NCI-H2029 (cell line): ENCODE measurements at regions not wholly inside any gene's neighbourhood (a gene's known extent, or its start where the extent isn't known, plus 50 kb on each side); places are given as distances from the start of the nearest gene placed in this dataset.

Source experiments
- DNase-seq: peaks from one replicate; lab custom pipeline; 2025; lab: John Stamatoyannopoulos, UW

DNA sequence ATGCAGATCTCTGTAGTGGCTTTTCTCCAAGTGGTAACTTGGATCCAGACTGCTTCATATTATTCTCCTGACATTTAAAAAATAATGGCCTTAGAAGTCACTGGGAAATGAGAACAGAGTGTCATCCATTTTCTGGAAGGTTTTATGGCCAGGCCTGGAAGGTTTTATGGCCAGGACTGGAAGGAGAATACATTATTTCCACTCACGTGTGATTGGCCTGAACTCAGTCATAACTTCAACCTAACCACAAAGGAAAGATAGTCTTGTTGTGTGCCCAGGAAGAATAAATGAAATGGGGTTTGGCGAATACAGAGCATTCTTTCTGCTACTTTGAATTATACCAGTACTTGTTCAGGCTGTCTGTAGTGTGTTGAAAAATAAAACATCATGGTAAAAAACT, 360.9 kb downstream of the GPAM start:
- DNase-seq = no peak

DNA sequence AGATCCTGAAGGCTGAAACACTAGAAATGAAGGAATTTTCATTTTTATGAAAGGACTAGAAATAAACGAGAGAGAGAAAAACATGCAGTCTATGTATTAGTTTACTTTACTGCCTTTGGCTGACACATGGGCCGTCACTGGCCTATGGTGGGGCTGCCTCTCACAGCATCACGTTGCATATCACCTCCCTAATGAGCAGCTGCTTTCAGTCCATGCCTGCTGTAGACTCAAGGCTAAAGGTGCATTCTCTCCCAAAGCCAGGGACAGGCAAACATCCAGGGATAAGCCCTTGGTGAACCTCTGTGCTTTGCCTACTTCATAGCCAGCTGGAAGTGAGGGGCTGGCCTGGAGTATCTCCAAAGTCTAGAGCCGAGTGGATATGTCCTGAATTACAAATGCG, 359.4 kb downstream of the GPAM start:
- DNase-seq = no peak

DNA sequence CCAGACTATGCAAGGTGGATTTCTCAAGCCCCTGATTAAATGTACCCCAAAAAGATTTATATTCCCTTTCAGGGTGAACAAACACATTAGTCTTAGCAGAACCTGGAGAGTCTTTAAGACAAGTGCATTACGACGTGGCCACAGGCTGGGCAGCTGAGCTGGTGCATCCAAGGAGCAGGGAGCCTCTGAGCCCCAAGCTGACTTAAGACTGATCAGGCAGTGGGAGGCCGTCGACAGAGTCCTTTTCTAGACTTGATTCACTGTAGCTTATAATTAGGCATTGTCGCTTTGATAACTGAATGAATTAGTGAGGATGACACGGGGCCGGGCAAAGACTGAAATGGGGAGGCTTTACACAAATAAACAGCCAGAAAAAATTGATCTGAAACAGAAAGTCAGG, 353.2 kb downstream of the GPAM start:
- no peak for DNase-seq

DNA sequence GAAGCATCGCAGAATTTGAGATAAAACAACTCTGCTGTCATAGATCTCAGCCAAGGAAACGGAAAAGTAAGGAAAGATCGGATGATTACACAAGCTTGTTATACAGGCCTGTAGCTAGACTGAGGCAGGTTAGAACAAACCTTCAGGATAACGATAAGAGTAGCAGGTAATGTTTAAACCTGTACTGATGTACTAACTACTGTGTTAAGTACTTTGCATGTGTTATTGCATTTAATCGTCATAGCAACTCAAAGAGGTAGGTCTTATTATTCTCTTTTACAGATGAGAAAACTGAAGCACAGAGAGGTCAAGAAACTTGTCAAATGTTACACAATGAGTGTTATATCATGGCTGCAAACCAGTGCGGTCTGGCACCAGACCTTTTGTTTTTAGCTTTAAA, 352.5 kb downstream of the GPAM start:
- no peak for DNase-seq

DNA sequence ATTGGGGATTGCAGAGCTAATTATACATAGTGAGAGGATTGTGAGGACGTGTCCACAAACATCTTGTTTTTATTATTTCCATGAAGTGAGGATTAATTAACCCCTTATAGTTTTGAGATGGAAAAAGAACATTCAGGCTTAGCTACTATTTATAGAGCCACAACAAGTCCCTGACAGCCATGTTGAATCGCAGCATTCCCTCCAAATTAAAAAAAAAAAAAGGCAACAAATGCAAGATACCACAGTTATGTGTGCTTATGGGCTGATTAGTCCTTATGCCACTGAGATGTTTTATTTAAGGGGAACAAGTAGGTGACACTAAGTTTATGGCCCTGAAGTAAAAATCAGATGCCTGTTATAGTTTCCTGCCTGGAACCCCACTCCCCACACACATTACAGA, 350.3 kb downstream of the GPAM start:
- no peak for DNase-seq

DNA sequence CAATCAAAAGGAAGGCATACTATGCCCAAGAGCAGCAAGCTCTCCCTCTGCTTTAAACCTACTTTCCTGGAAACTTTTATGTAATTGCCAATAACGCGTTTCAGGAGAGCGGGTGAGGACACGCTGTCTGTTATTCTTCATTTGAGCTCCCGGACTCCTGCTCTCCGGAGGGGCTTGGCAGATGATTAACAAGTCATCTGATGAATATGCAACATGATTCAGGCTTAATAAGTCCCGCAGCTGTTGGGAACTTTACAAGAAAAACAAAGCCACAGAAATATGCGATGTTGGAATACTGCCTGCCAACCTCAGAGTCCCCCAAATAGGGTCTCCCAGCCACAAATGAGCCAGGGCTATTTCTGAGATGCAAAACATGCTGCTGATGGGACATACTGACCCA, 348.0 kb downstream of the GPAM start:
- DNase-seq = no peak

DNA sequence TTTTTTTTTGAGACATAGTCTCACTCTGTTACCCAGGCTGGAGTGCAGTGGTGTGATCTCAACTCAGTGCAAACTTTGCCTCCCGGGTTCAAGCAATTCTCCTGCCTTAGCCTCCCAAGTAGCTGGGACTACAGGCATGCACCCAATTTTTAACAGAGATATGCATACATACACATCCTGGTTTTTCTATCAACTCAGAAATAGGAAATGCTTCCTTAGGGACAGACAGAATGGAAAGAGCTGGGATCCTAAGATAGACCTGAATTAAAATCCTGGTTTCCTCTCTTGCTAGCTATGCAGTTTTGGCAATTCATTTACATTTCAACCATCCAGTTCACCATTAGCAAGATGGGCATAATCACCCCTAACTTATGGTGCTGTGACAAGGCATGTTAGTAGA, 347.5 kb downstream of the GPAM start:
- no peak for DNase-seq

DNA sequence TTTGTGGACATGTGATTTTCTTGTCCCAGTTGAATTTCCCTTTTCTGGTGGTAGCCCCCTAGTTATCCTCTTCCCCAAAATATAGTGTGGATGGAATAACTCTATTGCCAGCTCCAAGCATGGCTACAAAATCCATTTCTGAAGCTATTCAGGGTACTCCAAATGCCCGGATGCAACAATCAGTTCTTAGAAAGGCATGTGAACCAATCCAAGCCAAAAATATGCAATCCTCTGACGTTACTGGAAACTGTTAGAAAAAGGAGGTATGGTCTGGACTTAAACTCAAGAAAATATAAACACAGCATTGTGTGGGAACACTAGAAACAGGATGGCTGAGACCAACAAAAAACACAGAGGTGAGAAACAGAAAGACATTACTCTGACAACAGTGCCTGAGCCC, 347.0 kb downstream of the GPAM start:
- DNase-seq = no peak

DNA sequence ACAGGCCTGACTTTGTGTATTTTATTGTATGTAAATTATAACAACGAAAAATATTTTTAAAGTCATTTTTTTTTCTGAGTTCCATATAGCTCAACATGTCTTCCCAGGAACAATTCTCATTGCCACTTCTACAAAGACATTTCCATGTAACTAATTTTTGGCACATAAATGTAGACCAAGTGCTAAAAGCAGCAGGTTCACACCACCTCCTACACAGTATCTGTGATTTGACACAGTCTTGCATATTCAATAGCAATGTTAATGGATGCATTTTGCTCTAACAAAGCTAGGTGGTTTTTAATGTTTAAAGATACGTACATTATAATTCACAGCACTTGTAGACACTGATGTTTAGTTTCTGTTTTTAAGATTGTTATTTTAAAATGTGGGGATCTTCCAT, 346.5 kb downstream of the GPAM start:
- DNase-seq = no peak

DNA sequence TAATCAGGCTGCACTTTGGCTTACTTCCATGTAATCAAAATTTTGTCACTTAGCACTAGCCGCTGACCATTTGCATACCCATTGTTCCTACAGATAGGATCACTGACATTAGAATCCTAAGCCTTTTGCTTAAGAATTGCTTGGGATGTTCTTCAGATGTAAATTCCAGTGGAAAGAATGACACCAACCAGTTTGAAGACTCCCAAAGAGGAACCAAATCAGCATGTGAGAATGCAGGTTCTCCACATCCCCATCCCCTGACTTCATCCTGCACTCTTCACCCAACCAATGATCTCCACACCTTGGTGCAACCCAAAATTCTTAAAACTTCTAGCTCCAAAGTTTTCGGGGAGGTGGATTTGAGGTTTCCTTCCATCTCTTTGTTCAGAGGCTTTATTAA, 345.6 kb downstream of the GPAM start:
- no peak for DNase-seq

DNA sequence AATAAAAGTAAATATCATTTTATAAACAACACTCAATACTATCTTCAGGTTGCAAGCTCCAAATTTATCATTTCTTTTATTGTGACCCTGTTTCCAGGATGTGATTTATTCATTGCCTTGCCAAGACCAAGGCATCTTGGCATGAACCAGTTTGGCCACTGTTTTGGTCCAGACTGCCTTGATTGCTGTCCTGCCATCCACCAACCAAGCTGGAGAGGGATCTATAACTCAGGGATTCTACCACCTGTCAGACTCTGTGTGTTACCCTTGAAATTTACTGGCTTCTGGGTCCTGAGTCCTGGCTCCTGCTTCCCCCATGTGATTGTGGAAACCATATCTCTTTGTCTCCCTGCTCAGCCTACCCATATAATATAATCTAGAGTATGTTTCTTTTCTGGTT, 343.0 kb downstream of the GPAM start:
- no peak for DNase-seq

DNA sequence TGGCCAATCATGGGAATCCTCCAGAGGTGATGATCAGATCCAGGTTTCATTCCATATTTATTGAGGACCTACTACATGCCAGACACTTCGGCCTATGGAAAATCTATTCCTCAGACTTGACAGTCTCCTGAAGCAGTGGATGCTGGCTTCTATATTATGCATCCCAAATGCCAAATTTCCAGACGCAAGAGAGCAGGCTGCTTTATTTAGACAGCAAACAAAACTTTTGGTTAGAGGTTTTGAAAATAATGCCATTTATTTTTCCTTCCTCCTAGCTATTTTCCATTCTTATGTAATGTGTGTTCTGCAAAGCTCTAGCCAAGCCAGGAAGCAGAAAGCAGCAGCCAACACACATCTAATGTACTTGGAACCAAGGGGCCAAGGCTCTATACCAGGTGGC, 330.8 kb downstream of the GPAM start:
- no peak for DNase-seq

DNA sequence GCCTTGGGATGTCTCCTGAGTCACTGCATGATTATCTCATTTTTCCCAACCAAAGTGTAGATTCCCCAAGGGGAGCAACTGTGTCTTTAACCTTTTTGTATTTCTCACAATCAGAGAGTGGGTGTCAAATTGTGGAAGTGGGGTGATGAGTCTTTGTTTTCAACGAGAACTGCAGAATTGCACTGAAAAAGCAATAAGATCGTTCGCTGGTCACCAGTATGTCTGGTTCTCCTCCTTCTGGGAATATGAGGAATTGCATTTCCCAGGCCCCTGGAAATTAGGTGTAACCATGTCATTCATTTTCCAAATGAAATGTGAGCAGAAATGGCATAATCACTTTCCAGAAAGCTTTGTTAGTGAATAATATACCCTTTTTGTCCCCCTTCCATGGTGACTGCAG, 326.9 kb downstream of the GPAM start:
- DNase-seq = no peak

DNA sequence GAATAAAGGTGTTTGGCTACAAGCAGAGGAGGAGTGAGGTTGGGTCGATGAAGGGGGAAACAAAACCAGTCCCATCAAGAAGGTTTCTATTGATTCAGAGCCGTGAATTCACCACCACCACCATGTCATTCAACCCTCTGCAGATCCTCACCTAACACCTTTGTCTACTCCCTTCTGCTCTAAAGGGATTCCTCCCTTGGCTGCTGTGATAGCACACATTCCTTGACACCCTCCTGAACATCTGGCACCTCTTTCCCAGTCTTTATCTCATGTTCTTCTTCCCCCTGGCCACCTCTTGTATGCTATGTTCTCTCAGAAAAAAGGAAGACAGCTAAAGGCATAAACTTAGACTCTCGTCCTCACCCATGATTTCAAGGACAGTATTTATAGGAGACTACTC, 318.0 kb downstream of the GPAM start:
- no peak for DNase-seq

DNA sequence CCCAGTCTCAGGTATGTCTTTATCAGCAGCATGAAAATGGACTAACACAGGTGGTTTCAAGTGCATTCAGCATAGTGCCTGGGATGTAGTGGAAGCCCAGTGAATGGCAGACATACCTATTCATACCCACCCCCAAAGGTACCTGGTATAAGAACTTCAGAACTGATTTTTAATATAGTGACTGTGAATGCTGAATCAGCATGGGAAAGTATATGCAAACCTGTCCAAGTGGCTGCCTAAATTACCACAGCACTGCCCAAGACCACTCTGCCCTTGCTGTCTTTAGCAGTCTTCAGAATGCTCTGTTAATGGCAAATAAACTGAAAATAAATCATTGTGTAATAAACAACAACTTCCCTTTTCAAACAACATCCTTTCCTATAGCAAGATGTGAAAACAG, 312.1 kb downstream of the GPAM start:
- no peak for DNase-seq

DNA sequence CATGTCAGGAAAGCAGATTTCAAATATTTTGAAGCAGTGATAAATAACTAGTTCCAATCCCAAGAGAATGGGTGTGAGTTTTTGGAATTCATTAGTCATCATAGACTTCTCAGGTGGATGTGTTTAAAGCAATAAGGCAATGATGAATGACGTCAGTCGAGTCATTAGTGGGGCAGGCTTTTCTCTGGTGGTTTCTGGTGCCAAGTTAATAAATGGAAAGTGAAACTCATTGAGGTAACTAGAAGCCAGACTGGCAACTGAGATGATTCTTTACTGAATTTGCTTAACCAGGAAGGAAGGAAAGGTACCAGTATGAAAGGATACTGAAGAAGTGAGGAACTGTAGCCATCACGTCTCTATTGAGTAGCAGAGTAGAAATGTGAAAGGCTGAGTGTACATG, 311.0 kb downstream of the GPAM start:
- DNase-seq = no peak

DNA sequence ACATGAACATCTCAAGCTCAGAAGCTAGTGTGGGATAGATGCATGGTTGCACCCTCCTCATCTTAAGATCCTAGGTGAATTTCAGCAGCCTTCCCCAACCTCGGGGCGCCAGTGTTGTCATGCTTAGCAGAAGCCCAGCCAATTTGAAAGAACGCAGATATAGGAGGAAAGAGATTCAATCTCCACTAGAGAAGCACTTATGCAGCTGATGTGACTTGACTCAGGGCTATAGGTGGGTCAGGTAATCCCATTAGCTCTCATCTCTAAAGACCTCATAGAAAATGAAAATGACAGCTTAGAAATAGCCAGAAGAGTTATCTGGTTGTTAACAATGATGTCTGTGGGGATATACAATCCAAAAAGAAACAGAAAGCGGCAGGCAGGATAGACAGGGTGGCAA, 310.5 kb downstream of the GPAM start:
- no peak for DNase-seq

DNA sequence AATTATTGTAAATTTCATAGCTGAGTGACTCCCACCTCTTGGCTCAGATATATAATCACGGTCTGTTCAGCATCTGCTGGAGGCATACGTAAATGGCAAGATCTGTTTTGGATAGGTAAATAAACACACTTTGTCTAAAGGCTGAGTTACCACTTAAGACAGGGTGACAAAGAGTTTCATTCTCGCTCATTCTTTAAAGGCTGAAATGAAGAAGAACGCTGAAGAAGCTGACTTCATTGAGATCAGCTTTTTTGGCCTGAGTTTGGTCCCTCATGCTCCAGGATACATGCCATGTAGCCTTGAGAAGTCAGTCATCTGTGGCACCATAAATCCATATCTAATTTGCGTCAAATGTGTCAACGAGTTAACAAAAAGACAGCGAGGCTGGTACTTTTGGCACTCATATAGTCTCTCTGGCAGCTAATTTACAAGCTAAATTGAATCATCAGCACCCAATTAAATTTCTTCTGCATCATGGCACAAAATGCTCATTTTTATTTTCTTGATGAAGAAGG, 309.9 kb downstream of the GPAM start:
- no peak for DNase-seq

DNA sequence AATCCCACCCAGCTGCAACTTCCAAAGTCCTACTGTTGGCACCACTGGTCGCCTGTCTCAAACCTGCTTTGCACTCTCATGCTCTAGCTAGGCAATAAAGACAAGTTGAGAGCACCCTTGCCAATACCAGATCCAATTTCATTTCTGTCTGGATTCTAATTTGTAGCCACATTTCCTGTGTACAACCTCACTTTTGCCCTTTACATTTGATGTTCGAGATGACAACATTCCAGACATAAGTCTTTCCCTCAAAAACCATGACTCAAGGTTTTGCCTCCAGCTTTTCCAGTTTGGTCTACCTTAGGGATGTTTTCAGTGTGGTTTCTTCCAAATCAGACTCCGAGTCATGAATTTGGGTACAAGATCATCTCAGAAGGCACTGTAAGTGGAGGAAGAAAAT, 309.0 kb downstream of the GPAM start:
- DNase-seq = no peak

DNA sequence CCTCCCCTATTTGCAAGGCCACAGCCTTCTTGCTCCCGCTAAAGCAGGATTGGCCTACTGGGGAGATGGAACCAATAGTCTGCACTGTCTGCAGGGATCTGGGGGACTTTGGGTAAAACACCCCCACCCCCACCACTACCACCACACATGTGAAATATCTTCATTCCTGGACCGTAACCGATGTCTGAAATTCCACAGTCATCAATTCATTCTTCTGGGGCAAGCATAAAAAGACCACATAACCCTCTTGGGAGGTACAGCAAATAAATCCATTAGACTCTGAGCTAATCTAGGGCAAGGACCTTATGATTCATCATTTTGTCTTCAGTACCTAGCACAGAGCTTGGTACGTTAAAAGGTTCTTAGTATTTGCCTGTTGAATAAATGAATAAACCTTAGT, 307.8 kb downstream of the GPAM start:
- DNase-seq = no peak

DNA sequence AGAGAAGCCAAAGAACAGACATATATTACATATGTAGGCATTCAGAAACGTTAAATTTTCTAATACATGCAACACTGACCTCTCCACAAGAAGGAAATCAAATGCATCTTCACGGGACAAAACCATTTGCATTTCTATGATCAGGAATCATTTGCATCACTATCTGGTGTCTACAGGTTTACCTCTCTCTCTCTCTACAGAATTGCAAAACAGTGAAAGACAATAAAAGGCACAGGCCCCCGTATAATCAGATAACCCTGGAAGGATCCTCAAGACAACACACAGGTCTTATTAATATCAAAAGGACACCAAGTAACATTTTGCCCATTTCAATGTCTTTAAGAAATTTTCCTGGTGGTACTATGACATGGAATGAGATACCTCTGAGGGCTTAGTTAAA, 306.3 kb downstream of the GPAM start:
- no peak for DNase-seq

DNA sequence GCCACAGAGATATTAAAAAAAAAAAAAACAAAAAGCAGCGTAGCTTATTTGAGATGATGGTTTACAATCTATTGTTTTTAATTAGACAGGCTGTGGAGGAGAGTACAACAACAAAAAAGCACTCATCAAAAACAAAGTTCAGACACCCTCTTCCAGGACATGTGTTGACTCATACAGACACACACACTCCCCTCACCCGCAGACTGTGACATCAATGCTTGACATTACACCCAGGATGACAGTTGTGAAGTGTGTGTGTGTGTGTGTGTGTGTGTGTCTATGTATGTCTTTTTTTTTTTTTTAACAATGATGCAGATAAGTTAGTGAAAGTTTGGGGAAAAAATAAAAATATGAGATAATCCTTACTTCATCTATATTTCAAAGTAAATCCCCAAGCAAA, 303.6 kb downstream of the GPAM start:
- no peak for DNase-seq

DNA sequence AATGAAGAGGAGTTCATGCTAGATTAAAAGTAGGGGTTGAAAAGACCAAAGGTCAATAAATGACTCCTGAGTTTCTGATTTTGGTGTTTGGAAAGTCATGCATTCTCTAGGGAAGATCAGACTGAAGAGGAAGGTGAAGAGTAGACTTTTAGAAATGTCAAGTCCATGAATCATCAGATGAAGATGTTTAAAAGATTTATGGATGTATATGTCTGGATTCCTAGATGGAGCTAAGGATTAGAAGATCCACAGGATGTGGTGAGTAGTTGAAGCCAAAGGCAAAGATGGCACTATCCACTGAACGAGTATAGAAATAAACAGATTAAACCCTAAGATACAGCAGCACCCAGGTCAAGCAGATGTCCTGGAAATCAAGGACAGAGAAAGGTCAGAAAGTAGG, 298.5 kb downstream of the GPAM start:
- DNase-seq = no peak

DNA sequence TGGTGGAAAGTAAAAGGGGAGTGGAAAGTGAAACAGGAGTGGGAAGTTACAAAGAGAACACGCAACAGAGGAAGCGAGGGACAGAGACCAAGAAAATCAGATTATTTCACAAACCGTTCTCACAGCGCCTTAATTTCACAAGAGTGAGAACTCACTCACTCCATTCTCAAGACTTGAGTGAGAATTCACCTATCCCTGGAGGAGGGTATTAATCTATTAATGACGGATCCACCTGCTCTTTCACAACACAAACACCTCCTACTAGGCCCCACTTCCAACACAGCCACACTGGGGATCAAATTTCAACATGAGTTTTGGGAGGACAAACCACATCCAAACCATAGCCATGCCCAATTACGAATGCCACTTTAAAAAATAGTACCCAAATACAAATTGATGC, 297.6 kb downstream of the GPAM start:
- no peak for DNase-seq

DNA sequence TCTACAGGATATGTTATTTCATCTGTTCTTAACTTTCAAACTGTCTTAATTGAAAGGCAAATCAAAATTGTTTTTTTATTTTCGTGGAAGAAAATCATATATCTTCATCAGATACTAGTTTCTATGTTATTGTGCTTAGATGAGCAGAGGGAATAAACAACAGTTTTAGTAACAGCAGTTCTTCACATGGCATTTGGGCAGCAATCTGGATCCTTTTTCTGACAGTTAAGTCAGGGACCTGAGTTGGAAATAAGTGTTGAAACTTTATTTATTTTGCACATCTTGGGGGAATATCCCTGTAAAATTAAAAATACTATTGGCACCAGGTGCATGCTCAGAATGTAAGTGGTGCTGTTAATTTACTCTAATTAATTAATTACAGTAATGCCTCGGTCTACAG, 296.3 kb downstream of the GPAM start:
- no peak for DNase-seq
